Astrocyte (in vitro differentiated cells and primary cell): ENCODE measurements at regions not wholly inside any gene's neighbourhood (a gene's known extent, or its start where the extent isn't known, plus 50 kb on each side); places are given as distances from the start of the nearest gene placed in this dataset.

Source experiments
- DNase-seq: peaks from one replicate; pipeline ENCODE4 v3.0.0-alpha.2; 2010; ENCODE audit warnings: low read depth
- FAIRE-seq: peaks from 2 replicates; lab custom pipeline; 2011; peaks lifted over from hg19 to GRCh38; lab: Jason Lieb, UNC
- H2AFZ ChIP-seq: 2 replicates; pipeline ENCODE4 v1.6.0; 2012; ENCODE audit warnings: low read depth, low read length, inconsistent platforms
- H3K27ac ChIP-seq: 2 replicates; pipeline ENCODE4 v1.5.1; 2011; ENCODE audit warnings: low read depth, low read length, inconsistent platforms
- H3K27me3 ChIP-seq: 2 replicates; pipeline ENCODE4 v1.6.0; 2011; ENCODE audit warnings: low read length, inconsistent platforms; ENCODE audit not compliant: insufficient read depth
- H3K36me3 ChIP-seq: 2 replicates; pipeline ENCODE4 v1.5.1; 2011; ENCODE audit warnings: low read length, inconsistent platforms; ENCODE audit not compliant: insufficient read depth
- H3K4me1 ChIP-seq: 2 replicates; pipeline ENCODE4 v1.5.1; 2011; ENCODE audit warnings: low read length, inconsistent platforms; ENCODE audit not compliant: insufficient read depth
- H3K4me2 ChIP-seq: 2 replicates; pipeline ENCODE4 v1.6.0; 2012; ENCODE audit warnings: low read length, inconsistent platforms
- H3K4me3 ChIP-seq: 2 replicates; pipeline ENCODE4 v1.5.1; 2011; ENCODE audit warnings: low read depth, mild to moderate bottlenecking, low read length, inconsistent platforms; ENCODE audit not compliant: insufficient read depth
- H3K79me2 ChIP-seq: 2 replicates; pipeline ENCODE4 v1.6.0; 2012; ENCODE audit warnings: mild to moderate bottlenecking, low read length, inconsistent platforms; ENCODE audit not compliant: insufficient read depth
- H3K9ac ChIP-seq: 2 replicates; pipeline ENCODE4 v1.6.0; 2012; ENCODE audit warnings: mild to moderate bottlenecking, low read length, inconsistent platforms
- H3K9me3 ChIP-seq: 2 replicates; pipeline ENCODE4 v1.5.1; 2012; ENCODE audit warnings: low read depth, mild to moderate bottlenecking, low read length, inconsistent platforms; ENCODE audit not compliant: insufficient read depth
- H4K20me1 ChIP-seq: 2 replicates; pipeline ENCODE4 v1.6.0; 2012; ENCODE audit warnings: low read length, inconsistent platforms; ENCODE audit not compliant: insufficient read depth
- H3K27ac Mint-ChIP-seq: one replicate; pipeline ENCODE4 v1.8.0; 2021; ENCODE audit warnings: mild to moderate bottlenecking, mixed read lengths; ENCODE audit not compliant: unreplicated experiment
- H3K27me3 Mint-ChIP-seq: one replicate; pipeline ENCODE4 v1.8.0; 2021; ENCODE audit warnings: low read depth, mixed read lengths; ENCODE audit not compliant: unreplicated experiment
- H3K36me3 Mint-ChIP-seq: one replicate; pipeline ENCODE4 v1.8.0; 2021; ENCODE audit warnings: low read depth, mixed read lengths; ENCODE audit not compliant: unreplicated experiment
- H3K4me1 Mint-ChIP-seq: one replicate; pipeline ENCODE4 v1.8.0; 2021; ENCODE audit warnings: low read depth, mixed read lengths; ENCODE audit not compliant: unreplicated experiment
- H3K4me3 Mint-ChIP-seq: one replicate; pipeline ENCODE4 v1.8.0; 2021; ENCODE audit warnings: mild to moderate bottlenecking, moderate library complexity, mixed read lengths; ENCODE audit not compliant: unreplicated experiment
- H3K9me3 Mint-ChIP-seq: one replicate; pipeline ENCODE4 v1.8.0; 2021; ENCODE audit warnings: mild to moderate bottlenecking, mixed read lengths; ENCODE audit not compliant: unreplicated experiment
- CTCF ChIP-seq: IDR thresholded peaks from 2 replicates; pipeline ENCODE4 v1.5.1; 2011; ENCODE audit warnings: low read depth, mild to moderate bottlenecking, inconsistent platforms, low read length, moderate library complexity; ENCODE audit not compliant: insufficient read depth
- EZH2 ChIP-seq: IDR thresholded peaks from 2 replicates; pipeline ENCODE4 v1.6.1; 2012; ENCODE audit warnings: mild to moderate bottlenecking, low read length, inconsistent platforms; ENCODE audit not compliant: insufficient read depth

- no peak overlapping the region for H2AFZ ChIP-seq
- H3K79me2 ChIP-seq: no peaks in the 10 kb centered on the region
- TF ChIP-seq EZH2: no peak
- no peak for TF ChIP-seq CTCF
- H3K27ac Mint-ChIP-seq: no peak overlapping the region
- H4K20me1 ChIP-seq: no peaks in the 10 kb centered on the region
- no peak overlapping the region for H3K27ac ChIP-seq
- H3K36me3 Mint-ChIP-seq: peaks cover 4% of the 10 kb centered on the region
- H3K4me3 Mint-ChIP-seq: no peak overlapping the region
- no peaks in the 10 kb centered on the region for H3K4me1 ChIP-seq
- H3K4me3 ChIP-seq: no peak overlapping the region
- DNase-seq (no peak), FAIRE-seq (no peak)
- H3K9me3 Mint-ChIP-seq: peaks cover 22% of the 10 kb centered on the region
- no peak overlapping the region for H3K4me2 ChIP-seq
- H3K9ac ChIP-seq: no peak overlapping the region
- no peaks in the 10 kb centered on the region for H3K27me3 Mint-ChIP-seq
- H3K4me1 Mint-ChIP-seq: peaks cover 5% of the 10 kb centered on the region
- no peaks in the 10 kb centered on the region for H3K9me3 ChIP-seq
- H3K27me3 ChIP-seq: peaks cover 7% of the 10 kb centered on the region
- H3K36me3 ChIP-seq: no peaks in the 10 kb centered on the region
Measured at GRCh38 chr2:96436416-96436815, 68.7 kb downstream of the NEURL3 start.

- no peak overlapping the region for H2AFZ ChIP-seq
- FAIRE-seq (no peak), DNase-seq (no peak)
- no peak overlapping the region for H3K4me2 ChIP-seq
- H3K27ac ChIP-seq: no peak overlapping the region
- no peak overlapping the region for H3K4me3 ChIP-seq
- H3K4me1 Mint-ChIP-seq: peaks cover 12% of the 10 kb centered on the region
- no peak overlapping the region for H3K27ac Mint-ChIP-seq
- peaks cover 3% of the 10 kb centered on the region for H3K27me3 ChIP-seq
- TF ChIP-seq CTCF: no peak
- TF ChIP-seq EZH2: no peak
- no peaks in the 10 kb centered on the region for H3K36me3 Mint-ChIP-seq
- H3K36me3 ChIP-seq: no peaks in the 10 kb centered on the region
- peaks cover 8% of the 10 kb centered on the region for H3K4me1 ChIP-seq
- no peak overlapping the region for H3K9ac ChIP-seq
- H4K20me1 ChIP-seq: no peaks in the 10 kb centered on the region
- H3K79me2 ChIP-seq: no peaks in the 10 kb centered on the region
- H3K9me3 ChIP-seq: peaks cover 8% of the 10 kb centered on the region
- no peaks in the 10 kb centered on the region for H3K27me3 Mint-ChIP-seq
- no peak overlapping the region for H3K4me3 Mint-ChIP-seq
- peaks cover 5% of the 10 kb centered on the region for H3K9me3 Mint-ChIP-seq
Measured at GRCh38 chr2:96431319-96431718, 73.8 kb downstream of the NEURL3 start.

- no peak overlapping the region for H3K27ac ChIP-seq
- Mint-ChIP-seq H3K36me3 (no peaks in the 10 kb centered on the region), H3K27ac (no peak overlapping the region), H3K9me3 (peaks cover 5% of the 10 kb centered on the region), H3K4me3 (no peak overlapping the region), H3K27me3 (no peaks in the 10 kb centered on the region), H3K4me1 (peaks cover 12% of the 10 kb centered on the region)
- no peak for DNase-seq
- H3K9me3 ChIP-seq: peaks cover 8% of the 10 kb centered on the region
- FAIRE-seq: no peak
- peaks cover 3% of the 10 kb centered on the region for H3K27me3 ChIP-seq
- H4K20me1 ChIP-seq: no peaks in the 10 kb centered on the region
- H2AFZ ChIP-seq: no peak overlapping the region
- no peak for TF ChIP-seq EZH2
- TF ChIP-seq CTCF: no peak
- H3K4me3 ChIP-seq: no peak overlapping the region
- H3K36me3 ChIP-seq: no peaks in the 10 kb centered on the region
- no peaks in the 10 kb centered on the region for H3K79me2 ChIP-seq
- H3K4me1 ChIP-seq: peaks cover 8% of the 10 kb centered on the region
- no peak overlapping the region for H3K9ac ChIP-seq
- H3K4me2 ChIP-seq: no peak overlapping the region
Measured at GRCh38 chr2:96430394-96430988, 74.7 kb downstream of the NEURL3 start.
